SK-N-MC (cell line): ENCODE measurements at regions not wholly inside any gene's neighbourhood (a gene's known extent, or its start where the extent isn't known, plus 50 kb on each side); places are given as distances from the start of the nearest gene placed in this dataset.

Experiments used
- EZH2 ChIP-seq: fragments of 200-600 bp; sonication (generic); IDR thresholded peaks from one replicate; pipeline ENCODE4 v1.6.1; 2017; ENCODE audit warnings: antibody characterized with exemption
- FOXP2 ChIP-seq: optimal IDR thresholded peaks from 2 replicates; pipeline ENCODE3; 2011; ENCODE audit warnings: mild to moderate bottlenecking, moderate library complexity; ENCODE audit not compliant: insufficient read depth; ENCODE audit errors: extremely low read length, control extremely low read depth
- POLR2AphosphoS5 ChIP-seq: IDR thresholded peaks from 2 replicates; pipeline ENCODE4 v1.6.1; 2012; ENCODE audit warnings: mild to moderate bottlenecking, low read depth, low read length, borderline replicate concordance

GRCh38 chr3:33921608-33922007, 123.2 kb downstream of the PDCD6IP start:
- TF ChIP-seq EZH2 (no peak), POLR2AphosphoS5 (no peak), FOXP2 (no peak)
